Ascending aorta (tissue), 2 donors: ENCODE measurements at regions not wholly inside any gene's neighbourhood (a gene's known extent, or its start where the extent isn't known, plus 50 kb on each side); places are given as distances from the start of the nearest gene placed in this dataset.

Experiments used
- DNase-seq, 2 donors: peaks; one replicate each; pipeline ENCODE4 v3.0.0-alpha.2; 2019; ENCODE audit warnings: low spot score in 2 of 2
- H3K27ac ChIP-seq, 2 donors: fragments of 200-600 bp; sonication (generic); one replicate each; pipeline ENCODE4 v1.5.1; 2016 to 2017; ENCODE audit warnings: mild to moderate bottlenecking in 1 of 2
- H3K27me3 ChIP-seq: fragments of 200-600 bp; sonication (generic); one replicate; pipeline ENCODE4 v1.5.1; 2017
- H3K36me3 ChIP-seq, 2 donors: fragments of 200-600 bp; sonication (generic); one replicate each; pipeline ENCODE4 v1.5.1; 2016
- H3K4me1 ChIP-seq, 2 donors: fragments of 200-600 bp; sonication (generic); one replicate each; pipeline ENCODE4 v1.5.1; 2016 to 2017; ENCODE audit warnings: mild to moderate bottlenecking in 1 of 2
- H3K4me3 ChIP-seq, 2 donors: fragments of 200-600 bp; sonication (generic); one replicate each; pipeline ENCODE4 v1.5.1; 2016 to 2017; ENCODE audit warnings: mild to moderate bottlenecking in 1 of 2
- H3K9me3 ChIP-seq, 2 donors: fragments of 200-600 bp; sonication (generic); one replicate each; pipeline ENCODE4 v1.5.1; 2016
- CTCF ChIP-seq, 3 experiments: fragments of 200-600 bp in 2 of 3; fragments of 450-650 bp in 1 of 3; sonication (generic) in 2 of 3; IDR thresholded peaks; one replicate each; pipeline ENCODE4 v1.5.1; 2016 to 2019; ENCODE audit warnings: antibody characterized with exemption in 3 of 3, mild to moderate bottlenecking in 1 of 3, moderate library complexity in 1 of 3
- intact Hi-C: fragments of 100-400 bp; cut with DNase I; formaldehyde crosslinking; loops from one replicate; pipeline ENCODE4 v1.15.1; 2023

DNA sequence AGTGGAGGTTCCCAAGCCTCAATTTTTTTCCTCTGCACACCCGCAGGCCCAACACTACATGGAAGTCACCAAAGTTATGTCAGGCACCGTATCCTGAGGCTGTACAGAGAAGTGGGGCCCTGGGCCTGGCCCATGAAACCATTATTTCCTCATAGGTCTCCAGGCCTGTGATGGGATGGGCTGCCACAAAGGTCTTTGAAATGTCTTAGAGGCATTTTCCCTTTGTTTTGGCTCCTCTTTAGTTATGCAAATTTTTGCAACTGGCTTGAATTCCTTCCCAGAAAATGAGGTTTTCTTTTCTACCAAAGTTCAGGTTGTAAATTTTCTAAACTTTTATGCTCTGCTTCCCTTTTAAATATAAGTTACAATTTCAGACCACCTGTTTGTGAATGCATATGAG, 365.2 kb downstream of the HGF start:
- Histone ChIP-seq H3K4me3 (no peak overlapping the region), H3K27me3 (no peaks in the 10 kb centered on the region), H3K4me1 (no peaks in the 10 kb centered on the region), H3K36me3 (no peaks in the 10 kb centered on the region), H3K27ac (no peak overlapping the region), H3K9me3 (no peaks in the 10 kb centered on the region)
- no peak for DNase-seq
- intact Hi-C loops = no loop called here
- TF ChIP-seq CTCF (IDR thresholded peaks at IDR 0.05) = no peak

- intact Hi-C loops = no loop called here
- Histone ChIP-seq H3K4me3 (no peak overlapping the region), H3K9me3 (no peaks in the 10 kb centered on the region), H3K36me3 (no peaks in the 10 kb centered on the region), H3K27me3 (no peaks in the 10 kb centered on the region), H3K4me1 (no peaks in the 10 kb centered on the region), H3K27ac (no peak overlapping the region)
- no peak for TF ChIP-seq CTCF (IDR thresholded peaks at IDR 0.05)
- DNase-seq = no peak
Observed at GRCh38 chr7:81402227-81402626, 367.6 kb downstream of the HGF start.

DNA sequence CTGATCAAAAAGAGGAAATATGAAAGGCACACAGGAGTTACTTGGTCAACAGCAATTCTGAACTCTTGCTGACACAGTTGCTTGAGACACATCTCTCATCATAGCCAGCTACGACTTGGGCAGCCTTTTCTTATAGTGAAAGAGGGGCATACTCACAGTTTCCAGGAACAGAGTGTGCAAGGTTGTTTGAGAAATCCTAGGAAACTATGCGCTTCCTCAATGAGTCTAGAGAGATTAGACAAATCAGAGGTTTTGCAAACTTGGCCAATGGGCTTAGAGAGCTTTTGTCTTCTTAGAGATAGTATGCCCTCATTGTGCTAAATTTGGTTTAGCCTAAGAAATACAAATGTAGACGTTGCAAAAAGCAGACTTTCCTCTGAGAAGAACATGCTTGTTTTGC, 370.4 kb downstream of the HGF start:
- Histone ChIP-seq H3K9me3 (no peaks in the 10 kb centered on the region), H3K36me3 (no peaks in the 10 kb centered on the region), H3K27ac (no peak overlapping the region), H3K4me1 (no peaks in the 10 kb centered on the region), H3K27me3 (no peaks in the 10 kb centered on the region), H3K4me3 (no peak overlapping the region)
- TF ChIP-seq CTCF (IDR thresholded peaks at IDR 0.05) = no peak
- intact Hi-C loops = no loop called here
- DNase-seq = no peak

DNA sequence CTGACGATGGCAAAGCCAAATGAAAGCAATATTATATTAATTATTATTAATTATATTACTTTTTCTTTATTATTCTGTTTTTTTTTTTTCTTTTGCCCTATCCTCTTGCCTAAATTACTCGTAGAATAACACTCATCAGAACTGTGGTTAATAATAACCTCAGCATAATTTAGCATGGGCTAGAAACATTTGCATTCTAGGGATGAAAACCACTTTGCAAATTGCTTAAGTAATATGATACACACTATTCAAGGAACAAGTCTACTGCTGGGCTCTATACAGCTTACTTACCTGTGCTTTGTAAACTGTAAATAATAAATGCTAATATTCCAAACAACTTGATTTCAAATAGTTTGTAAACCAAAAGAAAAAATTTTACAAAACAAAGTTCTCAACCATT, 375.8 kb downstream of the HGF start:
- Histone ChIP-seq H3K27me3 (no peaks in the 10 kb centered on the region), H3K36me3 (no peaks in the 10 kb centered on the region), H3K4me3 (no peak overlapping the region), H3K9me3 (no peaks in the 10 kb centered on the region), H3K27ac (no peak overlapping the region), H3K4me1 (no peaks in the 10 kb centered on the region)
- no peak for DNase-seq
- intact Hi-C loops = no loop called here
- TF ChIP-seq CTCF (IDR thresholded peaks at IDR 0.05) = no peak

DNA sequence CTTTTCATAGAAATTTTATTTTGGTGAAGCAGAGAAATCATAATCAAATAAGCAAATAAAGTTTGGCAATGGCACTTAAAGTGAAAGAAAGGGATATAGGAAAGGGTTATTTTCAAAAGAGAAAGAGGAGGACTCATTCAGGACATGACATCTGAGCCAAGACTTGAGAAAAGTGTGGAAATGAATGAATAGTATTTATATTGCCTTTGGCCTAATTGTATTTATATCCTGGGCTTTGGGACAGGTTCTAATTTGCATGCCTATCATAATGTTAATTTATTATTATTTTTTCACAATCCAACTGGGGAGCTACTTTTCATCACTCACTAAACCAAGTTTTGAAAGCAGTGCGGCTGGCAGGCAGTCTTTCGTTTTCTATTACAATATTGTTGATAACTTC, 376.8 kb downstream of the HGF start:
- Histone ChIP-seq H3K4me3 (no peak overlapping the region), H3K4me1 (no peaks in the 10 kb centered on the region), H3K9me3 (no peaks in the 10 kb centered on the region), H3K27me3 (no peaks in the 10 kb centered on the region), H3K36me3 (no peaks in the 10 kb centered on the region), H3K27ac (no peak overlapping the region)
- TF ChIP-seq CTCF (IDR thresholded peaks at IDR 0.05) = no peak
- no peak for DNase-seq
- intact Hi-C loops = no loop called here

DNA sequence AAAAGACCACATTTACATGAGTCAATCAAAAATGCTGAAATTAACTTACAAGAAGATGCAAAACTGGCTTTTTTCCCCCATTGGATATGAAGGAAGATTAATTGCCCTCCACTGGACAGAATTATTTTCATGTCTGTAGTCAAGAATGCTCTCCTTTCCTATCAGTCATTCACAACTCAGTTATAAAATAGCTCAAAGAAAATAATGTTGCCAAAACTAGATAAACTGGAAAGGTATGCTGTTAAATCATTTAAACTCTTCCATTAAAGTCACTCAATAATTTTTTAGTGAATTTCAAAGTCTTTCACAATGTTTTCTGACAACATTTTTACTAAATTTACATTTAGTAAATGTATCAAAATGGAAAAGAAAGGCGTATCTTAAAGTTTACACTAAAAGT, 384.5 kb downstream of the HGF start:
- Histone ChIP-seq H3K9me3 (no peaks in the 10 kb centered on the region), H3K36me3 (no peaks in the 10 kb centered on the region), H3K27me3 (no peaks in the 10 kb centered on the region), H3K4me3 (no peak overlapping the region), H3K27ac (no peak overlapping the region), H3K4me1 (no peaks in the 10 kb centered on the region)
- intact Hi-C loops = no loop called here
- no peak for TF ChIP-seq CTCF (IDR thresholded peaks at IDR 0.05)
- no peak for DNase-seq
